ENCODE measurements at regions not wholly inside any gene's neighbourhood (a gene's known extent, or its start where the extent isn't known, plus 50 kb on each side); places are given as distances from the start of the nearest gene placed in this dataset.
"Not testable (repeated sequence)": the region's sequence is repeated elsewhere in the genome, so short reads cannot be mapped to it uniquely, and the experiment has no call there.

DNA sequence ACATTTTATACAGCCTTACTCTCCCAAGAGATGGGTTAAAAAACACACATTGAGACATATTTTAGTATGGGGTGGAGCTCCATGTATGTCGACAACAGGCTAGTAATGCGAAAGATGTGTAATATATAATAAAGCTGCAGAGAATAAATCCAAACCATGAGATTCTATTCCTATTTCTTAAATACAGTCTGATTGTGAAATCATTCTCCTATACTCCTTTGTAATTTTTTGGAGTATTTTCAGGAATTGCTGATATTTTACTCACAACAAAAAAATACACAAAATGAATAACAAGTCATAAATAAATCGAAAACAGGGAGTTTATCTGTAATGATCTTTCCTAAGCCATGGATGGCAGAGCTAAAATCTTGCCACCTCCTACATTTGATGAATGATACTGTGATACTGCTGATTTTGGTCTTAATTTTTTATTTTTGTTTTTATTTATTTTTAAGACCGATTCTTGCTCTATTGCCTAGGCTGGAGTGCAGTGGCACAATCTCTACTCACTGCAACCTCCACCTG, 173.5 kb upstream of the KLF6 start:
- Mint-ChIP-seq H3K4me3 (no peak overlapping the region), H3K27me3 (ENCODE audit: low read depth in 2 of 2) (no peaks in the 10 kb centered on the region), H3K36me3 (no peaks in the 10 kb centered on the region), H3K9me3 (no peaks in the 10 kb centered on the region), H3K4me1 (peaks cover 18 to 31% of the 10 kb centered on the region in 2 donors), H3K27ac (no peak overlapping the region)
- intact Hi-C loops (cut with micrococcal nuclease): no loop called here
- DNase-seq: no peak
- Histone ChIP-seq H3K27me3 (ENCODE audit: control insufficient read depth, insufficient read depth, low read length) (no peaks in the 10 kb centered on the region), H3K4me3 (ENCODE audit: low read length) (no peak overlapping the region), H3K36me3 (ENCODE audit: control insufficient read depth, insufficient read depth, low read length) (no peaks in the 10 kb centered on the region), H3K4me1 (ENCODE audit: control insufficient read depth, insufficient read depth, low read length) (peaks cover 38% of the 10 kb centered on the region), H3K9me3 (ENCODE audit: control insufficient read depth, insufficient read depth, low read length) (no peaks in the 10 kb centered on the region), H3K27ac (ENCODE audit: low read length) (no peak overlapping the region)
- 100% methylated on average over 1 of the region's 4 CpGs for WGBS (ENCODE audit: insufficient coverage)
- TF ChIP-seq, protein P1, sequence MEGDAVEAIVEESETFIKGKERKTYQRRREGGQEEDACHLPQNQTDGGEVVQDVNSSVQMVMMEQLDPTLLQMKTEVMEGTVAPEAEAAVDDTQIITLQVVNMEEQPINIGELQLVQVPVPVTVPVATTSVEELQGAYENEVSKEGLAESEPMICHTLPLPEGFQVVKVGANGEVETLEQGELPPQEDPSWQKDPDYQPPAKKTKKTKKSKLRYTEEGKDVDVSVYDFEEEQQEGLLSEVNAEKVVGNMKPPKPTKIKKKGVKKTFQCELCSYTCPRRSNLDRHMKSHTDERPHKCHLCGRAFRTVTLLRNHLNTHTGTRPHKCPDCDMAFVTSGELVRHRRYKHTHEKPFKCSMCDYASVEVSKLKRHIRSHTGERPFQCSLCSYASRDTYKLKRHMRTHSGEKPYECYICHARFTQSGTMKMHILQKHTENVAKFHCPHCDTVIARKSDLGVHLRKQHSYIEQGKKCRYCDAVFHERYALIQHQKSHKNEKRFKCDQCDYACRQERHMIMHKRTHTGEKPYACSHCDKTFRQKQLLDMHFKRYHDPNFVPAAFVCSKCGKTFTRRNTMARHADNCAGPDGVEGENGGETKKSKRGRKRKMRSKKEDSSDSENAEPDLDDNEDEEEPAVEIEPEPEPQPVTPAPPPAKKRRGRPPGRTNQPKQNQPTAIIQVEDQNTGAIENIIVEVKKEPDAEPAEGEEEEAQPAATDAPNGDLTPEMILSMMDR (IDR thresholded peaks at IDR 0.05): no peak
- no peak for ATAC-seq

GRCh38 chr10:3955955-3956617, 171.1 kb upstream of the KLF6 start:
- no peaks in the 10 kb centered on the region for H3K27me3 ChIP-seq (ENCODE audit: control insufficient read depth, insufficient read depth, low read length)
- H3K4me1 ChIP-seq (ENCODE audit: control insufficient read depth, insufficient read depth, low read length): peaks cover 18% of the 10 kb centered on the region
- no peak overlapping the region for H3K4me3 ChIP-seq (ENCODE audit: low read length)
- Mint-ChIP-seq H3K27me3 (ENCODE audit: low read depth in 2 of 2) (no peaks in the 10 kb centered on the region), H3K9me3 (no peaks in the 10 kb centered on the region), H3K36me3 (no peaks in the 10 kb centered on the region), H3K4me1 (peaks cover 15 to 23% of the 10 kb centered on the region in 2 donors), H3K27ac (no peak overlapping the region), H3K4me3 (no peak overlapping the region)
- H3K27ac ChIP-seq (ENCODE audit: low read length): no peak overlapping the region
- WGBS (ENCODE audit: insufficient coverage): 95% methylated on average over 13 of the region's 13 CpGs
- no peak for ATAC-seq
- H3K9me3 ChIP-seq (ENCODE audit: control insufficient read depth, insufficient read depth, low read length): no peaks in the 10 kb centered on the region
- no peak for DNase-seq
- TF ChIP-seq, protein P1 (IDR thresholded peaks at IDR 0.05): no peak
- intact Hi-C loops (cut with micrococcal nuclease): no loop called here
- no peaks in the 10 kb centered on the region for H3K36me3 ChIP-seq (ENCODE audit: control insufficient read depth, insufficient read depth, low read length)

- H3K9me3 Mint-ChIP-seq: no peaks in the 10 kb centered on the region
- TF ChIP-seq, protein P1 (IDR thresholded peaks at IDR 0.05): no peak
- Histone ChIP-seq H3K27ac (ENCODE audit: low read length) (no peak overlapping the region), H3K4me1 (ENCODE audit: control insufficient read depth, insufficient read depth, low read length) (peaks cover 18% of the 10 kb centered on the region), H3K36me3 (ENCODE audit: control insufficient read depth, insufficient read depth, low read length) (no peaks in the 10 kb centered on the region), H3K4me3 (ENCODE audit: low read length) (no peak overlapping the region), H3K9me3 (ENCODE audit: control insufficient read depth, insufficient read depth, low read length) (no peaks in the 10 kb centered on the region), H3K27me3 (ENCODE audit: control insufficient read depth, insufficient read depth, low read length) (no peaks in the 10 kb centered on the region)
- peaks cover 15 to 23% of the 10 kb centered on the region in 2 donors for H3K4me1 Mint-ChIP-seq
- DNase-seq (no peak), ATAC-seq (no peak)
- no peak overlapping the region for H3K27ac Mint-ChIP-seq
- H3K27me3 Mint-ChIP-seq (ENCODE audit: low read depth in 2 of 2): no peaks in the 10 kb centered on the region
- H3K36me3 Mint-ChIP-seq: no peaks in the 10 kb centered on the region
- intact Hi-C loops (cut with micrococcal nuclease): no loop called here
- 98% methylated on average over 13 of the region's 13 CpGs for WGBS (ENCODE audit: insufficient coverage)
- no peak overlapping the region for H3K4me3 Mint-ChIP-seq
These were observed 170.5 kb upstream of the KLF6 start for GRCh38 chr10:3955493-3955892.

GRCh38 chr10:3954615-3955014, 169.6 kb upstream of the KLF6 start:
- H3K4me3 ChIP-seq (ENCODE audit: low read length): no peak overlapping the region
- Mint-ChIP-seq H3K36me3 (no peaks in the 10 kb centered on the region), H3K4me3 (no peak overlapping the region), H3K4me1 (peaks cover 21 to 26% of the 10 kb centered on the region in 2 donors), H3K27ac (no peak overlapping the region), H3K9me3 (no peaks in the 10 kb centered on the region), H3K27me3 (ENCODE audit: low read depth in 2 of 2) (no peaks in the 10 kb centered on the region)
- H3K4me1 ChIP-seq (ENCODE audit: control insufficient read depth, insufficient read depth, low read length): peaks cover 18% of the 10 kb centered on the region
- intact Hi-C loops (cut with micrococcal nuclease): no loop called here
- ATAC-seq (no peak), DNase-seq (no peak)
- WGBS (ENCODE audit: insufficient coverage): 98% methylated on average over 3 of the region's 4 CpGs
- H3K9me3 ChIP-seq (ENCODE audit: control insufficient read depth, insufficient read depth, low read length): no peaks in the 10 kb centered on the region
- H3K27me3 ChIP-seq (ENCODE audit: control insufficient read depth, insufficient read depth, low read length): no peaks in the 10 kb centered on the region
- H3K27ac ChIP-seq (ENCODE audit: low read length): no peak overlapping the region
- H3K36me3 ChIP-seq (ENCODE audit: control insufficient read depth, insufficient read depth, low read length): no peaks in the 10 kb centered on the region
- TF ChIP-seq, protein P1 (IDR thresholded peaks at IDR 0.05): no peak

- H3K27me3 ChIP-seq (ENCODE audit: control insufficient read depth, insufficient read depth, low read length); H3K27me3 Mint-ChIP-seq (ENCODE audit: low read depth in 2 of 2); H3K9me3 ChIP-seq (ENCODE audit: control insufficient read depth, insufficient read depth, low read length); DNase-seq; intact Hi-C loops (cut with micrococcal nuclease); H3K36me3 Mint-ChIP-seq; H3K27ac Mint-ChIP-seq; H3K4me3 Mint-ChIP-seq; ATAC-seq; H3K4me3 ChIP-seq (ENCODE audit: low read length); H3K9me3 Mint-ChIP-seq; H3K27ac ChIP-seq (ENCODE audit: low read length); H3K36me3 ChIP-seq (ENCODE audit: control insufficient read depth, insufficient read depth, low read length): not testable (repeated sequence)
- peaks cover 17% of the 10 kb centered on the region for H3K4me1 ChIP-seq (ENCODE audit: control insufficient read depth, insufficient read depth, low read length)
- H3K4me1 Mint-ChIP-seq: peaks cover 20 to 24% of the 10 kb centered on the region in 2 donors
- WGBS (ENCODE audit: insufficient coverage): no CpG with 5 or more reads among the region's 1 CpG
These were observed 169.0 kb upstream of the KLF6 start for GRCh38 chr10:3954007-3954406.

All from natural killer cell (primary cell).